ENCODE measurements at regions not wholly inside any gene's neighbourhood (a gene's known extent, or its start where the extent isn't known, plus 50 kb on each side); places are given as distances from the start of the nearest gene placed in this dataset.

DNA sequence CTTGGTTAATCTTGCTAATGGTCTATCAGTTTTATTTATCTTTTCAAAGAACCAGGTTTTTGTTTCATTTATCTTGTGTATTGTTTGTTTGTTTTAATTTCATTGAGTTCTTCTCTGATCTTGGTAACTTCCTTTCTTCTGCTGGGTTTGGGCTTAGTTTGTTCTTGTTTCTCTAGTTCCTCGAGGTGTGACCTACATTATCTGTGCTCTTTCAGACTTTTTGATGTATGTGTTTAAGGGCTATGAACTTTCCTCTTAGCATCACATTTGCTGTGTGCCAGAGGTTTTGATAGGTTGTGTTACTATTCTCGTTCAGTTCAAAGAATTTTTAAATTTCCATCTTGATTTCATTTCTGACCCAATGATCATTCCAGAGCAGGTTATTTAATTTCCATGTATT is 365.4 kb upstream of the GATB start:
- H3K4me2 ChIP-seq (ENCODE audit: low read depth, low read length, poor library complexity, severe bottlenecking) = no peak overlapping the region
- TF ChIP-seq CTCF (conservative IDR thresholded peaks at IDR 0.05; ENCODE audit: low read length) (no peak), EZH2phosphoT487 (IDR thresholded peaks at IDR 0.05; ENCODE audit: borderline replicate concordance) (no peak)
- no peaks in the 10 kb centered on the region for H3K9me2 ChIP-seq (replicated peaks; ENCODE audit: low read depth, low read length)
- no peak overlapping the region for H3K9ac ChIP-seq (ENCODE audit: low read depth, low read length, poor library complexity, severe bottlenecking)
- no peaks in the 10 kb centered on the region for H3F3A ChIP-seq (ENCODE audit: low read depth)
- peaks cover 13% of the 10 kb centered on the region for H3K9me3 ChIP-seq (ENCODE audit: insufficient read depth, low read depth, low read length)
- peaks cover 9% of the 10 kb centered on the region for H3K4me1 ChIP-seq (ENCODE audit: insufficient read depth, low read length, poor library complexity, severe bottlenecking)
- H3K36me3 ChIP-seq (ENCODE audit: insufficient read depth, low read length) = no peaks in the 10 kb centered on the region
- H3K4me3 ChIP-seq (ENCODE audit: low read length, poor library complexity, severe bottlenecking) = no peak overlapping the region
- no peaks in the 10 kb centered on the region for H3K79me2 ChIP-seq (ENCODE audit: insufficient read depth, low read length)
- no peak overlapping the region for H2AFZ ChIP-seq (ENCODE audit: low read length)
- no peaks in the 10 kb centered on the region for H3K27me3 ChIP-seq (ENCODE audit: insufficient read depth, low read length, poor library complexity, severe bottlenecking)
- no peaks in the 10 kb centered on the region for H4K20me1 ChIP-seq (ENCODE audit: insufficient read depth, low read length, poor library complexity, severe bottlenecking)

GRCh38 chr4:152118819-152119553 is 358.2 kb upstream of the GATB start:
- H3K9me3 ChIP-seq (ENCODE audit: insufficient read depth, low read depth, low read length) = peaks cover 13% of the 10 kb centered on the region
- H3K27me3 ChIP-seq (ENCODE audit: insufficient read depth, low read length, poor library complexity, severe bottlenecking) = no peaks in the 10 kb centered on the region
- H3K36me3 ChIP-seq (ENCODE audit: insufficient read depth, low read length) = no peaks in the 10 kb centered on the region
- no peak for TF ChIP-seq CTCF (conservative IDR thresholded peaks at IDR 0.05; ENCODE audit: low read length)
- no peak for TF ChIP-seq EZH2phosphoT487 (IDR thresholded peaks at IDR 0.05; ENCODE audit: borderline replicate concordance)
- no peaks in the 10 kb centered on the region for H3K9me2 ChIP-seq (replicated peaks; ENCODE audit: low read depth, low read length)
- H3K4me2 ChIP-seq (ENCODE audit: low read depth, low read length, poor library complexity, severe bottlenecking) = no peak overlapping the region
- no peaks in the 10 kb centered on the region for H3F3A ChIP-seq (ENCODE audit: low read depth)
- no peak overlapping the region for H3K4me3 ChIP-seq (ENCODE audit: low read length, poor library complexity, severe bottlenecking)
- H3K79me2 ChIP-seq (ENCODE audit: insufficient read depth, low read length) = no peaks in the 10 kb centered on the region
- H3K9ac ChIP-seq (ENCODE audit: low read depth, low read length, poor library complexity, severe bottlenecking) = no peak overlapping the region
- no peaks in the 10 kb centered on the region for H4K20me1 ChIP-seq (ENCODE audit: insufficient read depth, low read length, poor library complexity, severe bottlenecking)
- H2AFZ ChIP-seq (ENCODE audit: low read length) = no peak overlapping the region; the same call in 1 of the 2 replicates
- H3K4me1 ChIP-seq (ENCODE audit: insufficient read depth, low read length, poor library complexity, severe bottlenecking) = peaks cover 36% of the 10 kb centered on the region

GRCh38 chr4:152117933-152118507 is 357.2 kb upstream of the GATB start:
- Histone ChIP-seq H3K27me3 (ENCODE audit: insufficient read depth, low read length, poor library complexity, severe bottlenecking) (no peaks in the 10 kb centered on the region), H3K4me1 (ENCODE audit: insufficient read depth, low read length, poor library complexity, severe bottlenecking) (peaks cover 38% of the 10 kb centered on the region), H3K79me2 (ENCODE audit: insufficient read depth, low read length) (no peaks in the 10 kb centered on the region), H3K9me2 (replicated peaks; ENCODE audit: low read depth, low read length) (no peaks in the 10 kb centered on the region), H3K9me3 (ENCODE audit: insufficient read depth, low read depth, low read length) (peaks cover 13% of the 10 kb centered on the region), H4K20me1 (ENCODE audit: insufficient read depth, low read length, poor library complexity, severe bottlenecking) (no peaks in the 10 kb centered on the region), H3K4me2 (ENCODE audit: low read depth, low read length, poor library complexity, severe bottlenecking) (no peak overlapping the region), H2AFZ (ENCODE audit: low read length) (0 out of 2 replicates have a peak overlapping the region, but pooled peaks have one; percentile 6), H3K4me3 (ENCODE audit: low read length, poor library complexity, severe bottlenecking) (no peak overlapping the region), H3F3A (ENCODE audit: low read depth) (no peaks in the 10 kb centered on the region), H3K9ac (ENCODE audit: low read depth, low read length, poor library complexity, severe bottlenecking) (no peak overlapping the region), H3K36me3 (ENCODE audit: insufficient read depth, low read length) (no peaks in the 10 kb centered on the region)
- no peak for TF ChIP-seq CTCF (conservative IDR thresholded peaks at IDR 0.05; ENCODE audit: low read length)

Measured in Loucy (cell line).